ENCODE measurements at regions not wholly inside any gene's neighbourhood (a gene's known extent, or its start where the extent isn't known, plus 50 kb on each side); places are given as distances from the start of the nearest gene placed in this dataset.
A peak's percentile ranks its signal among the peaks of the same experiment; 100 is the strongest.
"Not testable (repeated sequence)": the region's sequence is repeated elsewhere in the genome, so short reads cannot be mapped to it uniquely, and the experiment has no call there.

- DNase-seq: no peak
Measured at GRCh38 chr10:120208488-120208887, 248.5 kb upstream of the PLPP4 start.

- no peak for DNase-seq
Measured at GRCh38 chr10:120209124-120209762, 247.8 kb upstream of the PLPP4 start.

- DNase-seq: no peak
Measured at GRCh38 chr10:120212275-120212674, 244.8 kb upstream of the PLPP4 start.

GRCh38 chr10:120213283-120213682 is 243.7 kb upstream of the PLPP4 start:
- not testable (repeated sequence) for DNase-seq

GRCh38 chr10:120217736-120218135 is 239.3 kb upstream of the PLPP4 start:
- DNase-seq: no peak

GRCh38 chr10:120221873-120222485 is 235.0 kb upstream of the PLPP4 start:
- DNase-seq: peak; percentile 35

- DNase-seq: no peak
Measured at GRCh38 chr10:120229641-120230040, 227.4 kb upstream of the PLPP4 start.

GRCh38 chr10:120239695-120240094 is 217.3 kb upstream of the PLPP4 start:
- DNase-seq: not testable (repeated sequence)

- DNase-seq: no peak
Measured at GRCh38 chr10:120251821-120252442, 205.1 kb upstream of the PLPP4 start.

GRCh38 chr10:120253131-120253530 is 203.9 kb upstream of the PLPP4 start:
- no peak for DNase-seq

- no peak for DNase-seq
Measured at GRCh38 chr10:120260456-120260855, 196.6 kb upstream of the PLPP4 start.

- no peak for DNase-seq
Measured at GRCh38 chr10:120262857-120263547, 194.0 kb upstream of the PLPP4 start.

GRCh38 chr10:120266022-120266421 is 191.0 kb upstream of the PLPP4 start:
- no peak for DNase-seq

- no peak for DNase-seq
Measured at GRCh38 chr10:120270906-120271305, 186.1 kb upstream of the PLPP4 start.

GRCh38 chr10:120271696-120272095 is 185.3 kb upstream of the PLPP4 start:
- no peak for DNase-seq

GRCh38 chr10:120272350-120272749 is 184.7 kb upstream of the PLPP4 start:
- no peak for DNase-seq

GRCh38 chr10:120278069-120278468 is 179.0 kb upstream of the PLPP4 start:
- DNase-seq: no peak

- no peak for DNase-seq
Measured at GRCh38 chr10:120279196-120279595, 177.8 kb upstream of the PLPP4 start.

GRCh38 chr10:120282421-120282820 is 174.6 kb upstream of the PLPP4 start:
- DNase-seq: no peak

GRCh38 chr10:120282846-120283492 is 174.1 kb upstream of the PLPP4 start:
- DNase-seq: no peak

- no peak for DNase-seq
Measured at GRCh38 chr10:120285408-120285807, 171.6 kb upstream of the PLPP4 start.

- DNase-seq: no peak
Measured at GRCh38 chr10:120286280-120286679, 170.7 kb upstream of the PLPP4 start.

GRCh38 chr10:120300513-120300912 is 156.5 kb upstream of the PLPP4 start:
- DNase-seq: no peak
